ENCODE measurements at regions not wholly inside any gene's neighbourhood (a gene's known extent, or its start where the extent isn't known, plus 50 kb on each side); places are given as distances from the start of the nearest gene placed in this dataset.
"Not testable (repeated sequence)": the region's sequence is repeated elsewhere in the genome, so short reads cannot be mapped to it uniquely, and the experiment has no call there.

DNA sequence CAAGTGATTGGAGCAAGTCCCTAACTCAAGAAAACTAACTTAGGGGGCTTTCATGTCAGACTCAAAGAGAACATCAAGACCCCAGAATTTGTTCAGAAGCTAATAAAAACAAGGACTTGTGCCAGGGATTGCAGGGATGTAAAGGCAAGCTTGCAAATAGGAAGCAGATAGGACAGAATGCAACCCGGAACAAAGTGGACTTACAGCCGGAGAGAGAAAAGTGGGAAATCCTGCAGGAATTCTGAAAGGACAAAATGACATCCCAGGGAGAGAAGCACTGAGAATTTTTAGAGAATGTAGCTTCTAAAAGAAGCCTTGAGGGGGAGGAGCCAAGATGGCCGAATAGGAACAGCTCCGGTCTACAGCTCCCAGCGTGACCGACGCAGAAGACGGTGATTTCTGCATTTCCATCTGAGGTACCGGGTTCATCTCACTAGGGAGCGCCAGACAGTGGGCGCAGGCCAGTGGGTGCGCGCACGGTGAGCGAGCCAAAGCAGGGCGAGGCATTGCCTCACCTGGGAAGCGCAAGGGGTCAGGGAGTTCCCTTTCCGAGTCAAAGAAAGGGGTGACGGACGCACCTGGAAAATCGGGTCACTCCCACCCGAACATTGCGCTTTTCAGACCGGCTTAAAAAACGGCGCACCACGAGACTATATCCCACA, 195.6 kb upstream of the G2E3 start:
- DNase-seq (ENCODE audit: low read depth in 2 of 2): not testable (repeated sequence)

DNA sequence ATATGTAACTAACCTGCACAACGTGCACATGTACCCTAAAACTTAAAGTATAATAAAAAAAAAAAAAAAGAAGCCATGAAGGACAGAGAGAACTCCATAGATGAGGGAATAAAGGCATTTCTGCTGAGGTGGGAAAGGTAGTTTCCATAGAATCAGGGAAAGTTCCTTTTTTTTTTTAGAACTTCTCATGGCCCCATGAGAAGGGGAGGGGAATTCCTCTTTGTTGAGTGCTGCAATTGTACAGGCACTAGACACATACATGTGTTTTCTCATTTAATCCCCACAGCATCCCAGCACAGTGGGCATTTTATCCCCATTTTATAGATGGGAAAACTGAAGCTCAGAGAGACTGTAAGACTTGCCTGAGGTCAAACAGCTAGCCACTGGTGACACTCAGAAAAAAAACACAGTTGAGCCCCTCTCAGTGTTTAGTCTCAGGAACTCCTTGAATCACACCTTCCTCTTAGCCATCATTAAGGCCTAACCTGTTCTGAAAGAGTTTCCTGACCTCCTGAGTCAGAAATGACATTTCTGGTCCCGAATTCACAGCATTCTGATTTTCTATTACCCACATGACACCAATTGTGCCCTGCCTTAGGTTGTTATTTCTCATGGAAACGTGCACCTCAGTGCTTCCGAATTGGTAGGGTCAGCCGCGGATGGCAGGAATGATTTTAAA, 189.3 kb upstream of the G2E3 start:
- DNase-seq (ENCODE audit: low read depth in 2 of 2): no peak

DNA sequence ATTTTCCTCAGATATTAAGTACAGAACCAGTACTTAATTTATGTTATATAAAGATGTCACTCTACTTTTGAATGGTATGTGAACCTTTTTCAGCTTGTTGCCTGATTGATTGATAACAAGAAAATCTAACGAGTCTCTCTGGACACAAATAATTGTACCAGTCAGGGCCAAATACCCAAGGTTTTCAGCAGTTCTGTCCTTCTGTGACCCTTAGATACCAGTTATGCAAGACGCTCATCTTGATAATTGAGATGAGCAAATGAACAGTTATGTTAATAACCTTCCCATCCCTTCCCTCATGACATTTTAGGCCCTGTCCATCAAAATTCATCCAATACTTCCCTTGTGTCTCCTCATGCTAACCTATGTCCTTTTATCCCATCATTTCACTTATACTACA, 185.9 kb upstream of the G2E3 start:
- no peak for DNase-seq (ENCODE audit: low read depth in 2 of 2)

DNA sequence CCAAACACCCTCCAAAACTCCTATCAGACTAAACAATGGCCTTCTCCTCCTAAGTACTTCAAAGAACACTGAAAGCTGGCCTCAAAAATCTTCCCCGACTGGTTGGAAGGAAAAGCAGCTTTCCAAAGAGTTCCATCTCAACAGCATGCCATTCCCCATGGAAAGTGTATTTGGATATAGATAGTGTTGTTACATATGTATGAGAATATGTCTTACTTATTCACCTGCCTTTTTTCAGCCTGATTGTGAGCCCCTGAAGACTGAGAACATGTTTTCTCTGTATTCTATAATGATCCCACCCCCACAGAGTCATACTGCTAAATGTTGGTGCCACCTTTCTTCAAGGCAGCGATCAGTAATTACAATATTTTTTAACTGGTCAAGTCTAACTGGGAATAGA, 185.4 kb upstream of the G2E3 start:
- DNase-seq (ENCODE audit: low read depth in 2 of 2): no peak

DNA sequence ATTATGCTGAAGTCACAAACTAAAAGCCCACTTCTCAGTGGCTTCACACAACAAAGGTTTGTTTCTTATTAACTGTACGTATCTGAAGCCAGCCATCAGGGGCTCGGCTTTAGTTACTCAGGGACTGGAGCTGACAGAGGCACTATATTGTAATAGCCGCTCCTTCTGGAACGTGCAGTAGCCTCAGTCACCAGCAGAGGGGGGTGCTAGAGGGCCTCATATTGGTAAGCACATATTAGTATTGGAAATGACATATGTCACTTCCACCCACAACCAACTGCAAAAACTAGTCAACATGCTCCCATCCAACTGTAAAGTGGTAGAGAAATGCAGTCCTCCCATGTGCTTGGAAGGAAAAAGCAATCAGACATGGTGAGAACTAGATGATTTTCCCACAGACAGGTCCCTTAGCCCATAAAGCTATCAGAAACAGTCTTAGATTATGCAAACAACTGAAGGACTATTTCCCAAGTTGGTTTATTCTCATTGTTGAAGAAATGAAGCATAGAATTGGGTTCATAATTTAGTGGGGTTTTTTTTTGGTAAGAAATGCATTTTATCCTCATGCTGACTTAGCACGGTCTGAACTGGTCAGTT, 183.6 kb upstream of the G2E3 start:
- DNase-seq (ENCODE audit: low read depth in 2 of 2): peak; percentile 35 to 71

DNA sequence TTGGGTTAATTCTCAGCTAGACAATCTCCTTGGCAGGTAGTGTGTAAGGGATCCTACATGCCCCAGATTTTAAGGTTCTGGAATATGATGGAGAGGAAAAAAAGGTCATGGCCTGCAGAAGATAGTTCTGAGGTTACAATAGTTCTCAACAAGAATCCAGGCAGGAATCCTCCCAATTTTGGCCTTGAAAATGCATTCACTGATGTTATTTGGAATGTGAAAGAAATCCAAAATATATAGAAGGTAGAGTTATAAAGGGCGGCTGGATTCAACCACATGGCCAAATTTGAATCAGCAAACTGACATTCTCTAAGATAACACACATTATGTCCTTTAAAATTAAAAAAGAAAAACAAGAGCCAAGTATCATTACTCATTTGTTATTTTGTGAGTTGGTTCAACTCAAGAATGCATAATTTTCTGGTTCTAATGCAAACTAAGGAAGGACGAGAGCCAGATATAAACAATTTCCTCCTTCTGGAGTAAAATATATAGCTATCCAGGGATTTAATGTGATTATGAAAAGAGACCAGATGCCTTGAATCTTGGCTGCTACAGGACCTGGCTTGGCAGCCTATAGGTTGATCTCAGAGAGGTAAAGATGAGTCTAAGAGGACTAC, 177.0 kb upstream of the G2E3 start:
- DNase-seq (ENCODE audit: low read depth in 2 of 2): no peak

DNA sequence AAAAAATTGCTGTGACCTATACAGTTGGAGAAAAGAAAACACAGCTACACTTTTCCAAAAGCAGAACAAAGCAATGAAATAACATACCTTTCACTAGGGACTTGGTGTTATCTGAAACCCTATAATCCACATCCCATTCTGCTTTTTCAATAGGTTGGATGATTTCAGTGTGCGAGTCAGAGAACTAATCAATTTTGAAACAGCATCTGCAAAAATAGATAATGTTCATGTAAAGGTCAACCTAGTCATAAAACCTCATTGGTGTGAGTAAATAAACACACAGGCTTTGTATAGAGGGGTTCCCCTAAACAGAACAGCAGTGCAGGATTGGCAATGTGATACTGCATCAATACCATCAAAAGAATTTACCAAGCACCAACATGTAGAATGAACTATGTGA, 173.0 kb upstream of the G2E3 start:
- DNase-seq (ENCODE audit: low read depth in 2 of 2): no peak

DNA sequence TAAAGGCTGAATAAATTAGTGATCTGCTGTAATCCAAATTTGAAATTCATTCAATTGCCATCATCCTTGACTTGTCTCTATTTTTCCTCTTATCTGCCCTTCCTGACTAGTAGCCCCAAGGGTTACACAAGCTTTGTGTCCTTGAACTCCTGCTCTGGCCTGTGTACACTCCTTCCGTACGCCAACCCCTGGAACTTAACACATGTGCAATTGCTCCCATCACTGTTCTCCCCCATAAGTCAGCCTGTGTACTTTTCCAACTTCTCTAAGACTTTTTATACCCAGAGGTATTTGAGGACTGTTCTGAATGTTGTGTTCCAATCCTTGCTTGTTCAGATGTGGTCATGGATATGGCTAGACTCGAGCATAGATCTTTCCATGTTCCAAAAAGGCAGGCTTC, 171.1 kb upstream of the G2E3 start:
- no peak for DNase-seq (ENCODE audit: low read depth in 2 of 2)

DNA sequence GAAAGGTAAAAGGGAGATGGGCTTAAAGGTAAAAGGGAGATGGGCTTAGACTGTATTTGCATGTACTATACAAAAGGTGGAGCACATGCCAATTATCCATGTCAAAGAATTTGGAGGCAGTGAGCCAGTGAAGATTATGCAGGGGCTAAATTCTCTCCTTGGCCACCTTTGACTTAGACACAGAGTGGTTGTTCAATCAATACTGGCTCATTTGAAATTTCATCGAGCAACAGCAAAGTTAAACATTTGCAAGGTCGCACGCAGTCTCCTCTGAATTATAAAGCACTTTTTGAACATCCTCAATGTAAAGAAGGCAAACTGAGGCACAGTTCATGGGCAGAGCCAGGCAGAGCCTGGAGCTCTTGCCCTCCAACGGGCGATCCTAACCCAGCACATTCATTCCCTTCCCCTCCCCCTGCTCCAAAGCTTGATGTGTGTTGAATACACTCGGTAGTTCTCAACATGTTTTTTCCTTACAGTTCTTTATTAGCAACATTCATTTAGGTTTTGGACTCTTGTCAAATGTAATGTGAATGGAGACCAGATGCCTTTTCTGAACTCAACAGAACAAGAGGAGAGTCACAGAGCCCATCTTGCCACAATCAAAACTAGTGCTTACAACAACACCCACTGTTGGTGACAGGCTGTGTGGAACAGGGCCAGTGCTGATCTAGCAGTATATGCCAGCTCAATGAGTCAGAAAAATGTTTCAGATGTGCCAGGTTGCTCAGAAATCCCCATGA, 169.7 kb upstream of the G2E3 start:
- no peak for DNase-seq (ENCODE audit: low read depth in 2 of 2)

DNA sequence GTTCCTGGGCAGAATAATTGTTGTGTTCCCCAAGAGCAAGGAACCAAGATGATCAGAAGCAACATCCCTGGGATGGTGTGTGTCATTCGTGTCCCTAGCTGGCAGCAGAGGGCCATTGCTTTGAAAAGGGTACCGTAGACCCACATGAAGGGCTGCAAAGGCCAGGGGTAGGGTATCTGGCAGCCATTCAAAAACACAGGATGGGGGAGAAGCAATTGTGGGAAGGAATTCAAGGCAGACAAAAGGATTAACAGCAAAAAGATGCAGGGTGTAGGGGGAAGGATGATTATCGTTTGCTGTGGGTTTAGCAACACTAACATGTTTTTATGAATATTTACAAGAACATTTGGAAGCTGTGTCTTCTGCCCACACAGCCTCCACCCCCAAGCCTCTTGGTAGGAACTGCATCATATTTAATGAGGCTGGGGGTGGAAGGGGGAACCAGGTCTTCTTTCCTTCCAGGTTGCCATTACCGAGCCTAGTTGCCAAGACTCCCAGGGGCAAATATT, 169.0 kb upstream of the G2E3 start:
- no peak for DNase-seq (ENCODE audit: low read depth in 2 of 2)

DNA sequence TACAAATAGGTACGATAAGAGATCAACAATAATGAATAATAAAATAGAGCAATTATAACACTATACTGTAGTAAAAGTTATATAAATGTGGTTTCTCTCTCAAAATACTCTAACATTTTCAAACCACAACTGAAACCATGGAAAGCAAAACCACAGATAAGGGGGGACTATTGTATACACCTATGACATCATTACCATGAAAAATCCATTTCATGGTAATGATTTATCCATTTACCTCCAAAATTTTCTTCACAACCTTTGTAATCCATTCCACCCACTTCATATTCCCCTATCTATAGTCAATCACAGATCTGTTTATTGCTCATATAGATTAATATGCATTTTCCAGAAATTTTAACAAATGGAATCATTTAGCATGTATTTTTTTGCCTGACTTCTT, 163.9 kb upstream of the G2E3 start:
- no peak for DNase-seq (ENCODE audit: low read depth in 2 of 2)

DNA sequence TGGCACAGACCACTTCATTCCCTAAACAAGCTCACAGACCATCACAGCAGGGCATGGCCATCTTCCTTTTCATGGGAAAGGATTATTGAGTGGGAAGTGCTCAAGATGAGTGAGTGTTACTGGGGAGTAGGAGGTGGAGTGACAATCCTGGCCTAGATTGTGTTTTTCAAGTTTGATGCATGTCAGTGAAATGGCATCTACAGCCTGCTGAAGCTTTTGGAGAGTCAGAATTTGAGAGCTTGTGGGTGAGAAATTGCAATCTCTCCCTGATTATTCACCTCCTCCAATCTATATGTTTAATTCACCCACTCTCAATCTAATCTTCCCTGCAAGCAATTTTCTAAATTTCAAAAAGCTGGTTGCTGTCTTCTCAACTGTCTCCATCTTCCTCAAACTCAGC, 156.1 kb upstream of the G2E3 start:
- DNase-seq (ENCODE audit: low read depth in 2 of 2): no peak

DNA sequence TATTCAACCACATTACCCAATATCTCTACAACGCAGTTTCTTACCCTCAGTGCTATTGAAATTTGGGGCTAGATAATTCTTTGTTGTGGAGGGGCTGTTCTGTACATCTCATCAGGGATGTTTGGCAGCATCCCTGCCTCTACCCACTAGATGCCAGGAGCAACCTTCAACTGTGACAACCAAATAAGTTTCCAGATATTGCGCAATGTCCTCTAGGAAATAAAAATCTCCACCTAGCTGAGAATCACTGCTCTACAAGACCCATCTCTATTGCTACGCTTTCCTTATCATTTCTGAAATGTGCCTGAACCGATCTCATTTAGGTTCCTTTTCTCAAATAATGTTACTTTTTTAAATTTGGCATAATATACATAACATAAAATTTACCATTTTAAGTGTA, 155.2 kb upstream of the G2E3 start:
- DNase-seq (ENCODE audit: low read depth in 2 of 2): no peak

DNA sequence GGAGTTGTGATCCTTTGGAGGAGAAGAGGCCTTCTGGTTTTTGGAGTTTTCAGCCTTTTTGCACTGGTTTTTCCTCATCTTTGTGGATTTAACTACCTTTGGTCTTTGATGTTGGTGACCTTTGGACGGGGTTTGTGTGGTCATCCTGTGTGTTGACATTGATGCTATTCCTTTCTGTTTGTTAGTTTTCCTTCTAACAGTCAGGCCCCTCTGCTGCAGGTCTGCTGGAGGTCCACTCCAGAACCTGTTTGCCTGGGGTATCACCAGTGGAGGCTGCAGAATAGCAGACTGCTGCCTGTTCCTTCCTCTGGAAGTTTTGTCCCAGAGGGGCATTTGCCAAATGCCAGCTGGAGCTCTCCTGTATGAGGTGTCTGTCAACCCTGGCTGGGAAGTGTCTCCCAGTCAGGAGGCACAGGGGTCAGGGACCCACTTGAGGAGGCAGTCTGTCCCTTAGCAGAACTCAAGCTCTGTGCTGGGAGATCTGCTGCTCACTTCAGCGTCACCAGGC, 149.4 kb upstream of the G2E3 start:
- DNase-seq (ENCODE audit: low read depth in 2 of 2): not testable (repeated sequence)

DNA sequence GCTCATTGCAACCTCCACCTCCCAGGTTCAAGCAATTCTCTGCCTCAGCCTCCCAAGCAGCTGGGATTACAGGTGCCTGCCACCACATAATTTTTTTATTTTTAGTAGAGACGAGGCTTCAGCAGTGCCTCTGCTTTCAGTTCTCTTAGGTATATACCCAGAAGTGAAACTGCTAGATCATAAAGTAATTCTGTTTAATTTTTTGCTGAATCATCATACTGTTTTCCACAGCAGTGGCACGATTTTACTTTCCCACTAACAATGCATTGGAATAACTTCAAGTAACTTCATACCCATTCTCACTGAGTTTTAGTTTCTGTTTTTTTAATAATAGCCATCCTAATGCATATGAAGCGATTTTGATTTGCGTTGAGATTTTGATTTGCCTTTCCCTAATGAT, 148.0 kb upstream of the G2E3 start:
- DNase-seq (ENCODE audit: low read depth in 2 of 2): no peak

DNA sequence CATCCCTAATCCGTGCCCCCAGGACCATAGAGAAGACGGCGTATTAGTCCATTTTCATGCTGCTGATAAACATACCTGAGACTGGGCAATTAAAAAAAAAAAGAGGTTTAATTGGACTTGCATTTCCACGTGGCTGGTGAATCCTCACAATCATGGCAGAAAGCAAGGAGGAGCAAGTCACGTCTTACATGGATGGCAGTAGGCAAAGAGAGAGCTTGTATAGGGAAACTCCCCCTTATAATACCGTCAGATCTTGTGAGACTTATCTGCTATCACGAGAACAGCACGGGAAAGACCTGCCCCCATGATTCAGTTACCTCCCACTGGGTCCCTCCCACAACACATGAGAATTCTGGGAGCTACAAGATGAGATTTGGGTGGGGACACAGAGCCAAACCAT, 145.8 kb upstream of the G2E3 start:
- DNase-seq (ENCODE audit: low read depth in 2 of 2): not testable (repeated sequence)

DNA sequence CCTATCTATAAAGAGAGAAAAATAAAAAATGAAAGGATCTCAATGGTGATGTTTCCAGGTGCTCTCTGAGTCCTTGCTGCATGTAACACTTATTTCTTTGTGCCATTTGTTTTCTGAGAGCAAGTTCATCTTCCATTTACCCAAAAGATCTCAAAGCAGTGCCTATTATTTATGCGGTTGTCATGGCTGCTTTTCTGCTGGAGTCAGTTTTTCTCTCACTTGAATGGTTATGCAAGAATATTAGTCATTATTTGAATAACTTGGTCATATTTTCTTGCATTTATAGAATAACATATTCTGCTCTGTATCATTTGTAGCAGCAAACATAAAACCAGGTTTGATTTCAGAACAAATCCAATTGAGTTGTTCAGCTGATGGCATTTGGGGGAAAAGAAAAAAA, 141.8 kb upstream of the G2E3 start:
- no peak for DNase-seq (ENCODE audit: low read depth in 2 of 2)

DNA sequence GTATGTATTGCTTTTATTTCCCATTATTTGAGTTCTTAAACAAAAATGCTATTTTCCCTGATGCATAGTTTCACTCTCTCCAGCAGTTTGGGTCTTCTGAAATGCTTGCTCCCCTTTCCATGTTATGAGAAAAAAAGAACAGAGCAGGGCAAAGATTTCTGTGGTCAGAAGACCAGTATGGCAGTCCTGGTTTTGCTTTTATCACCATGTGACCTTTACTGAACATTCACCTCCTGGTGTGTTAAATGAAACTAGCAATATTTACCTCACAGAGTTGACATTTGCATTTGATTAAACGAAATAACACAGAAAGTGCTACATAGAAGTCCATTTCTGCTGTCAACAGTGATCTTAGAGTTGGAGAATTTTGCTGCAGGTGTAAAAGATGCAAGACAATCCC, 141.0 kb upstream of the G2E3 start:
- no peak for DNase-seq (ENCODE audit: low read depth in 2 of 2)

DNA sequence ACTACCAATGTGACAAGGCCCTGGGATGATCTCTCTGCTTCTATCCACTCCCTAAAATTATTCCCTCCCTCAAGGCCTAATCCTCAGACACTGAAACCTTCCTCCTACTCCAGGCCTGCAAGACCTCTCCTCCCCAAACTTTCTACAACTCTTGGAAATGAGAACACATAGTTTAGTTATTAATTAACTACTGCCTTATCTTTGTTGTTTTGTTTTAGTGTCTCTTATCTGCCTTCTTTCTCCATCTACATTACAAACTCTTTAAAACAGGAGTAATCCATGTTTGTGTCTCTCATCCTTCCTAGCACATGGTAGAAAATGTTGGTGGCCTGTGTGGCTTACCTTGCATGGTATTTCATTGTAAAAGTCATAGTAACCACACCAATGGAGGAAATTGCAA, 139.9 kb upstream of the G2E3 start:
- no peak for DNase-seq (ENCODE audit: low read depth in 2 of 2)

DNA sequence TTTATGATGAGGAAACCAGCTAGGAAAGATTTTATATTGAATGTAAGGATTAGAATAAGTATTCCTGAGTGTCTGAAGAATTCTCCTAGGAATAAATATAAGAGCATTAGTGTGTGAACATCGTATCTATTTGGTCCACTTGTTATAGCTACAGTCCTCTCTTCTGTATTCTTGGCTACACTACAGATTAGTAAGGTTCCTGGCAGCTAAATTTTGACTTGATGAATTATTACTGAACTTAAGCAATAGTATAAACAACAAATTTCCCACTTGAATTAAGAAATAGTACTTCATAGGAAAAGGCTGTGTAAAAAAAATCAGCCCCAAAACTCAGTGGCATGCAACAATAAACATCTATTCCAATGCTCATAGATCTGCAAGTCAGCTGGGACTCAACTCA, 138.4 kb upstream of the G2E3 start:
- DNase-seq (ENCODE audit: low read depth in 2 of 2): no peak

DNA sequence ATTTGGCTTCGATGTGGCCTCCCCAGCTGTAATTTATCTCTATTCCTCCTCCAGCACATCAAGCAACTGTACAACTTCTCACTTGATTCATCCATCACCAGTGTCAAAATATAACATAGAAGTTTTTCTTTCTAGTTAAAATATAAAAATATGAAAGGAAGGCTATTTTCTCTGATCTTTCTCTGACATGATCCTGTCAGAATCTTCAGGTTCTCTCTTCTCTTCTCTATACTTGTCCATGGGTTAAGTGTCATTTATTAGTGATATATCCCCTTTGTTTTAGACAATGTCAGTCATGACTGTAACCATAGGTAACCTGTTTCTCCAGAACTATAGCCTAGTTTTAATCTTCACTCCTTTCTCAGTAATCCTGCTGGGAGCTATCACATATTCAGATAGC, 132.5 kb upstream of the G2E3 start:
- DNase-seq (ENCODE audit: low read depth in 2 of 2): no peak

DNA sequence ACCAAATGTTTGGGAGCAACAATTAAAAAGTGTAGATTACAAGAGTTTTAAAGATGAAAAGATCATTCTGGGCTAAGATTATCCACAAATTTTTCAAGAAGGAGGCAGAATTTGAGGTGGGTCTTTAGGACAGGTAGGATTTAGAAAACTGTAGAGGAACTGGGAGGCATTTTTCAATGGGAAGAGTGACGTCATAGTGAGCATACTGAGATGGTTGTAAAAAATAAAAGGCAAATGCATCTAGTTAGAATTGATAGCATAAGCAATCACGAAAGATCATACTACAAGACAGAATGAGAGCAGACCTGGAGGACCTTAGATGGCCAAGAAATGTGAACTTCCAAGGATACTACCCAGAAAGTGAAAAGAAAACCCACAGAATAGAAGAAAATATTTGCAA, 131.6 kb upstream of the G2E3 start:
- no peak for DNase-seq (ENCODE audit: low read depth in 2 of 2)

Measured in dermis microvascular lymphatic vessel endothelial cell (primary cell).